Ecto neural progenitor cell (in vitro differentiated cells): ENCODE measurements at regions not wholly inside any gene's neighbourhood (a gene's known extent, or its start where the extent isn't known, plus 50 kb on each side); places are given as distances from the start of the nearest gene placed in this dataset.
"Not testable (repeated sequence)": the region's sequence is repeated elsewhere in the genome, so short reads cannot be mapped to it uniquely, and the experiment has no call there.

Experiments used
- DNase-seq: peaks from one replicate; pipeline ENCODE4 v3.0.0-alpha.2; 2018; ENCODE audit warnings: low spot score

DNA sequence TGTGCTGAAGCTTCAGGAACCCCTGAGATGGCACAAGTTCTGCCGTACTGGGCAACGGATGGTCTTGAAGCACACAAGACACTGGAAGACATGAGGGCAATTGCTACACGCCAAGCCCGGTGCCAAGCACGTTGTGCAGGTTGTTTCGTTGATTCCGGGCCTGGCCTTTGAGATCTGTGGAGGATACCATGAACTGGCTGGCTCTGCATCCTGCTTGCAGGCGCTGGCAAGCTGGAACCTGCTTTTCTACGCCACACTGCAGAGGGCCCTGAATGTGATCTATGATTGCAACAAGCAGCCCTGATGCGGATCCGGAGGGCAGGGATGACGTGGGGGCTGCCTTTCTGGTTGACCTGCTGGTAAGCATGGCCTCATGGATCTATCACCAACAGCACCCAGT lies 262.5 kb upstream of the ATP10A start:
- no peak for DNase-seq

DNA sequence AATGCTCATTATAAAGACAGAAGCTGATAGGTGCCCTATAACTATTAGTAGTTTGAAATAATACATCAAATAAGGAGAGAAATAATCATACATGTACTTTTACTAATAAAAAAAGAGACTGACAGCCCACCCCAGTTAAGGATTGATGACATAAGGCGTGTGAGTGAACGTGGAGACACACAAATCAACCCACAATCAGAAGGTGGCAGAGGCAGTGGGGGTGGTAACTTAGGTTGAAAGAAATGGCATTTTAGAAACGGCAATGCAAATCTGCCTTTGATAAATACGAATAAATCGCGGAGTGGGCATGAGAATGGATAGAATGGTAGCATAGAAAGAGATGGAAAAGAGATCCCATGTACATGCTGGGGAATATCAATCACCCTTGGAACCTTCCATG lies 256.2 kb upstream of the ATP10A start:
- no peak for DNase-seq

DNA sequence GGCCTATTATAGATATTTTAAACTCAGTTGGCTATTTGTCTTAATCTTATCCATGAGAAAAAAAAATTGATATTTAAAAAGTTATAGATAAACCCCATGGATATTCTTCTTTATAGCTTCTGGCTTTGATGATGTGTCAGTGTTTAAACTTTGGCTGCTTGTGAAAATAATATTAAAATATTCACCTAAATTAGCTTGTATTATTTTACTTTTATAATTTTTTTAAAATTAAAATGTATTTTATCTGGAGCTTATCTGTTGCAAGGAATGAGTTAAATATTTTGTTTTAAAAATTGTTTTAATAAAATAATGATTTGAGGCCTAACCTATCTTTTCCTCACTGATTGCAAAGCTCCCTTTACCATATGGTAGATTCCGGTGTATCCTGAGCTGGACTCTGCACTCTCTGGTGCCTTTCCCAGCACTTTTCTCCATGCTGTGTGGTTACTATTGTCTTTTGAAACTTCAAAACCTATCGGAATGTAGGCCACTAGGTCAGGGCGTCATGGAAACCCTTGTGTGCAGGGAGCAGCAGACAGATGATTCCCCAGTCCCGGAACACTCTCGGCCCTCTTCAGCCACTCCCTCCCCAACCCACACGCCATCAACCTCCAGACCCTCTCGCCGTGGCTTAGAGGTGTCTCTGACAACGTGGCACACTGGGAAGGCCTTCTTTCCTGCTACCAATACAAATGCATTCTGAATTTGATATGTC lies 252.3 kb upstream of the ATP10A start:
- DNase-seq, result no peak

DNA sequence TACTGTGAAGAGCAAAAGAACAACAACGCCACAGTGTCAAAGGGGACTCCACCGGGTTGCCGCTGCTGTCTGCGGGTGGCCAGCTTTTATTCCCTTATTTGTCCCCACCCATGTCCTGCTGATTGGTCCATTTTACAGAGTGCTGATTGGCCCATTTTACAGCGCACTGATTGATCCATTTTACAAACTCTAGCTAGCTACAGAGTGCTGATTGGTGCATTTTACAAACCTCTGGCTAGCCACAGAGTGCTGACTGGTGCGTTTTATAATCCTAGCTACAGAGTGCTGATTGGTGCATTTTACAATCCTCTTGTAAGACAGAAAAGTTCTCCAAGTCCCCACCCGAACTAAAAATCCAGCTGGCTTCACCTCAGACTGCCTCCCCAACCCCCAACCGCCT lies 251.0 kb upstream of the ATP10A start:
- DNase-seq, result not testable (repeated sequence)

DNA sequence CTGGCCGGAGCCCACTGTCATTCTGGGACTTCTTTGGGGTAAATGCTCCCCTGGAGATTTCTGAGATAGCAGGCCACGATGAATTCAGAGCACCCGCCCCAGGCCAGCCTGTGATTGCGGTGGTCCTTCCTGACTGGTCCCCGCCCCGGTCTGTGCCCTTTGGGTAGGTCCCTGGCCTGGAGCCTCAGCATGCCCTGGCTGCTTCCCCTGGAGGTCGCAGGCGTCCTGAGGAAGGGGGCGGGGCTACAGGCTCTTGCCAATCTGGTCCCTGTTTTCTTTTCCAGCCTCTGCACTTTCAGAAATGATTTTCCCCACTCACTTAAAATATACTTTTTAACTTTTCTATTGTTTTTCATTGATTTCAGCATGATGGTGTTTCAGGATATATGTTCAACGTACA lies 250.2 kb upstream of the ATP10A start:
- no peak for DNase-seq

DNA sequence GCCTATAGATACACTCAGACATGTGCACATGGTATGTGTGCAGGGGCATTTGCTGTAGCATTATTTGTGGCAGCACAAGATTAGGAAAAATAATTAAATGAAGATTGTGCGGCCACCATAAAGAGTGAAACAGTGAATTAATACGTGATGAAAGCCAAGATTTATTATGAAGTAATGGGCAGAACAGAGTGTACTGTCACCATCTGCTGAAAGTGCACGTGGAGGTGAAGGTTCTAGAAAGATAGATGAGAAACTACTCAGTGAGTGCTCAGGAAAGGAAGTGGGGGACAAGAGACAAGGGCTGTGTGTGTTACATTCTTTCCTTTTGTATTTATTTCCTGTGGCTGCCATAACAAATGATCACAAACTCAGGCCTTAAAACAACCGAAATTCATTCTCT lies 246.1 kb upstream of the ATP10A start:
- no peak for DNase-seq

DNA sequence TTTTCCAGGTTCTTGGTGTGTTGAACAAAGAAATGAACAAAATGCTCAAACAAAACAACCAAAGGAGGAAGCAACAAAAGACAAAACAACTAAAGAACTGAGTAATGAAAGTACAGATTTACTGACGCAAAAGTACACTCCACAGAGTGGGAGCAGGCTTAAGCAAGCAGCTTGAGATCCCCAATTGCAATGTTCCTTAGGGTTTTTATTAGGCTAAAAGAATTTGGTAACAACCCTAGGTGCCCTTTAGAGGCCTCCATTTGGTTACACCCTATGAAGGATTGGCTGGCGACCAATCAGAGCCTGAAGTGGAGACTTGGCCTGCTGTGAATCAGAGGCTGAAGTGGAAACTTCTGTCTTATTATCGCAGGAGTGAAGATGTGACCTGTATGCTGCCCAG lies 243.4 kb upstream of the ATP10A start:
- DNase-seq, result no peak

DNA sequence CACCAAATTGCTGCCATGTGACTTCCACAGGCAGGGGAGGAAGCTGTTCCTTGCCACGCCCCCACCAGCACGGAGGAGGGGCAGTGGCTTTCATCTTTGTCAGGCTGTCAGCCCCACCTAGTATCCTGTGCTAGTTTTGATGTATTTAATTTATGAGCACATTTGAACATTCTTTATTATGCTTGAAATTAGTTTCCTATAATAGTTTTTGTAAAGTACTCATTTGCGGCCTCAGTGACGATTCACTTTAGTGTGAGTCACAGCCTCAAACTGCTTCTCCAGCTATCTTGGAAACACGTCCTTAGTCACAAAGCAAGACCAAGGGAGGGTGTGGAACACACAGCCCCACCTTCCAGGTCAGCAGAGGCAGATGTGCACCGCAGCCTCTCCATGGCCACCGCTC lies 239.9 kb upstream of the ATP10A start:
- DNase-seq, result no peak

DNA sequence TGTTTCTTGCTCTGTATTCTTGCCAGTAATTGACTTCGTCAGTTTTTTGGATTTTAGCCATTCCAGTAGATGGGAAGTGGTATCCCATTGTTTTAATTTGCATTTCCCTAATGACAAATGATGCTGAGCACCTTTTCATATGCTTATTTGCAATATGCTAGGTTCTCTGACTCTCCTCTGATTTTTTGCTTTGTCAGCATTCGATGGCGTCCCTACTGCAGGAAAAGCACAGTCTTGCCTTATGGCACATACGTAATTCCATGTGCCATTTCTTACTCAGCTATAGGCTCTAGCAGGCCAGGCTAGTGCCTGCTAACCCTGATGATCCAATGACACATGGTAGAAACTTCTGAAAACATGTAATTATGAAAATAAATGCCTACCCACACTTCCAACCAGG lies 239.2 kb upstream of the ATP10A start:
- DNase-seq, result no peak

DNA sequence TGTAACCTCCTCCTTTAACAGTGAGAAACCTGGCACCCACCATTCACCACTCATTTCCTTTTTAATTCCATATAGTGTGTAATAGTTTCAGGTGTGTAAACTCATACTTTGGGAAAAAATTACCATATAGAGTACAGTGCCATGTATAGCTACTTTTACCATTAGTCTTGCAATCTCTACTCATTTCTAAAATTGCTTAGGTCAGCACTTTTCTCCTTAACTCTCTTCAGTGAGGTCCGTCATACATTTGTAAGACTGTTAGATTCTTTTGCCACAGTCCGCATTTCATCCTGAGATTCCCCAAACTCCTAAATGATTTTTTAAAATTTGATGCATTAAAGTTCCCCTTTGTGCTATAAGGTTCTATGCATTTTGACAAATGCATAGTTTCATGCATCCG lies 238.3 kb upstream of the ATP10A start:
- DNase-seq, result no peak

DNA sequence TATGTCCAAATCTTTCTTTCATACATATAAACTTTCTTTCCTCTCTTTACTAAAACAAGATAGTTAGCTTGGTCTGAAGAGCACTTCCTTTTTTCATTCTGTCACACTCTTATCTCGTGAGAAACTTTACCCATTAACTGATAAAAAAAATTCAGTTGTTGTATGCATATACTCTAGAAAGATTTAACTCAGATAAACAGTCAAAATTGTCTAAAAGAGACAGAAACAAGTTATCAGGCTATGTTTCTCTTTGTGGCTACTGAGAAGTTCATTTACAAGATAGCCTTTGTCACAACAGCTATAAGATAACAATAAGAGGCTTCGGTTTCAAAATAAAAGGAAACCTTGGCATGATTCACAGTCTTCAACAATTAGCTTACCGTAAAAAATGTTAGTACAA lies 235.7 kb upstream of the ATP10A start:
- no peak for DNase-seq

DNA sequence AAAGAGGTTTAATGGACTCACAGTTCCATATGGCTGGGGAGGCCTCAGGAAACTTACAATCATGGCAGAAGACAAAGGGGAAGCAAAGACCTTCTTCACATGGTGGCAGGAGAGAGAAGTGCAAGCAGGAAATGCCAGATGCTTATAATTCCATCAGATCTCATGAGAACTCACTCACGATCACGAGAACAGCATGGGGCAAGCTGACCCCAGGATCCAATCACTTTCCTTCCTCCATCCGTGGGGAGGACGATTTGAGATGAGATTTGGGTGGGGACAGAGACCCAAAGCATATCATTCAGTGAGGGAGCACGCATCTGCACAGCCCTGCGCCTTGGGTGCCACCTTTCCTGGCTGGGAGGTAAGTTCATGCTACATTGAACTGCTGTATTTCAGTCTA lies 234.1 kb upstream of the ATP10A start:
- no peak for DNase-seq

DNA sequence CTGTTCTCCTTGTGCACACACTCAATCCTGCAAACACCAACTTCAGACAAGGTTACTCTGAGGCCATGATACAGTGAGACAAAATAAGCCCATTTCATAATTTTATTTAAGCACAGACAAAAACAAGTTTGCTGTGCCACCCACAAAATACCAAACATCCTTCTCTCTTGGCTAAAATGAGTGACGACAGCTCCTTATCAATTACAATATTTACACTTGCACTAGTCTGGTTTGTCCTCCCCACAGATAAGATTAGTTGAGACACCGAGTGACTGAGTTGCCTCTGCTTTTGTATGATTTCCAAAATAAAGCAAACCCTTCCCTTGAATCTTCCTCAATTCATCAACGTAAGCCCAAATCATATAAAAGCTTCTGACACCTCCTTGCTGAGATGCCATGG lies 233.5 kb upstream of the ATP10A start:
- no peak for DNase-seq

DNA sequence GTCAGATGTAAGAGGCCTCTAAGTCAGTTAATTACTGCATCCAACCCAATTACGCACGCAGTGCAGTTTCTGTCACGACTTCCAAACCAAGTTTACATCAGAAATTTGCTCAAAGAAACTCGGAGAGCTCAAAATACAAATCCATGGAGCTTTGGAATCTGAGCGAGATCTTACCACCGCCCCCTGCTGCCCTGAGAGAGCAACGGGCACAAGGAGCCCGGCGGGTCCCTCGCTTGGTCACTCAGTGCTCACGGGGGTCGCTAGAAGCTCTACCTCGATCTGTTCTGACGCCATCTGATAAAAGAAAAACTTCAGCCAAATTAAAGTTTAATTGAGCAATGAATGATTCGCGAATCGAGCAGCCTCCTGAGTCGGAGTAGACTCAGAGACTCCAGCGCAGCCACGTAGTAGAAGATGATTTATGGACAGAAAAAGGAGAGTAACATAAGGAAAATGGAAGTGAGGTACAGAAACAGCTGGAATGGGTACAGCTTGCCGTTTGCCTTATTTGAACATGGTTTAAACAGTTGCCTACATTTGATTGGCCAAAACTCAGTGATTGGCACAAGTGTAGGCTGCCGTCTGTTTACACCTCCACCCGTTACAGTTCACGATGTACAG lies 232.7 kb upstream of the ATP10A start:
- DNase-seq, result peak; percentile 59

DNA sequence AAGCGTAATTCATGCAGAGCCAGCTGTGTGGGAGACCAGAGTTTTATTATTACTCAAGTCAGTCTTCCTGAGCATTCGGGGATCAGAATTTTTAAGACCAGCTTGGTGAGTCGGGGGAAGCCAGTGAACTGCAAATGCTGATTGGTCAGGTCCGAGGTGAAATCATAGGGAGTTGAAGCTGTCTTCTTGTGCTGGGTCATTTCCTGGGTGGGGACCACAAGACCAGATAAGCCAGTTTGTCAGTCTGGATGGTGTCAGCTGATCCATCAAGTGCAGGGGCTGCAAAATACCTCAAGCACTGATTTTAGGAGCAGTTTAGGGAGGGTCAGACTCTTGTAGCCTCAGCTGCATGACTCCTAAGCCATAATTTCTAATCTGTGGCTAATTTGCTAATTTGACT lies 228.1 kb upstream of the ATP10A start:
- DNase-seq, result no peak

DNA sequence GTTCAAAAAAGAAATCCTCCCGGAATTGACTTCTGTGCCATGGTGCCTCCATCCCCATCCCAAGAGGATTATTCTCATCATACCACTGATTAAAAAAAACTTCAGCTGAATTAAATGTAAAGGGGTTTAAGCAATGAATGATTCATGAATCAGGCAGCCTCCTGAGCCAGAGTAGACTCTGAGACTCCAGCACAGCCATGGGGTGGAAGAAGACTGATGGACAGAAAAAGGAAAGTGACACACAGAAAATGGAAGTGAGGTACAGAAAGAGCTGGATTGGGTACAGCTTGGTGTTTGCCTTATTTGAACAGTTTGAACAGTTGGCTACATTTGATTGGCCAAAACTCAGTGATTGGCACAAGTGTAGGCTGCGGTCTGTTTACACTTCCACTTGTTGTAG lies 224.8 kb upstream of the ATP10A start:
- DNase-seq, result no peak

DNA sequence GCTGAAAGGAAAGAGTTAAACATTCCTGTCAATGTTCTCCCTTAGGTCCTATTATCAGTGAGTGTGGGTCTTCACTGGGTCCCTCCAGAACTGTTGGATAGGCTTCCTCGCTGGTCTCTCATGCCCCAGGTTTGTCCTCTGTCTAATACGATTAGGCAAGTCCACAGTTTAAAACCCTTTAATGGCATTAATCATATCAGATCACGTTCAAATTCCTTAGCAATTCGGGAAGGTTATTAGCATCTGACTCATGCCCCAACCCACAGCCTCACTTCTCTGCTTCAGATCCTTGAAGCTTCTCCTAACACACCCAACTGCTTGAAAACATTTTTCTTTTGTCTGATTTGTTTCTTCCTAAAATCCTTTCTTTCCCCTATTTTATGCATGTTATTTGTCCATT lies 224.3 kb upstream of the ATP10A start:
- DNase-seq, result no peak

DNA sequence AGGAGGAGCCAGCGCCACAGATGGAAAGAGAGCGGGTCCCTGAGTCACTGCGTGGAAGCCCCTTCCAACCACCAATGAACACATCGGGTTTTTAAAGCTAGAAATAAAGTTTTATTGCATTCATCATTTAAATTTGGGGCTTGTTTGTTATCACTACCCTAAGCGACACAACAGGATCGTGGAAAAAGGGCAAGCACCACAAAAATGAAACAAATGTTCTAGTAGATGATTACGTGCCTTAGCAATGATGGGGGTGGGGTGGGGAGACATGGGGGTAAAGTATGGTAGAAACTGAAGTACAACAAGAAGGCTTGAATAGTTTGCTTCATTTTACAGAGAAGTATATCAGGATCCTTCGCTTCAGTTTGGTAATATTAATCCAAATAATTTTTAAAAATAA lies 221.6 kb upstream of the ATP10A start:
- DNase-seq, result no peak

DNA sequence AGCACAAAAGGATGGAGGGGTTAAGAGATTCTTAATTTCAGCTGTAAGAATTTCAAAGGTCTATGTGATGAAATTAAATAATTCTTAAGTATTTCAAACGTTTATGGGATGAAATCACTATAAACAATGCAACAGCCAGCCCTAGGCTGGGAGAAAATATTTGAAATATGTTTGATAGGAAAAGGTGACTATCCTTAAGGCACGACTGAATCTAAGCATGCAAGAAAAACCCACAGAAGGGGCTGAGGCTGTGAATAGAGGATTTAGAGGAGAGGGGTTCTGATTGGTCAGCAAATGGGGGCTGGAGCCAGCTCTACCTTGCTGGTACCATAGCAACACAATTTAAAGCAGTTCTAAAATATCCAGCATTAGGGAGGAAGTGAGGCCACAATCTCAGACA lies 220.8 kb upstream of the ATP10A start:
- DNase-seq, result no peak

DNA sequence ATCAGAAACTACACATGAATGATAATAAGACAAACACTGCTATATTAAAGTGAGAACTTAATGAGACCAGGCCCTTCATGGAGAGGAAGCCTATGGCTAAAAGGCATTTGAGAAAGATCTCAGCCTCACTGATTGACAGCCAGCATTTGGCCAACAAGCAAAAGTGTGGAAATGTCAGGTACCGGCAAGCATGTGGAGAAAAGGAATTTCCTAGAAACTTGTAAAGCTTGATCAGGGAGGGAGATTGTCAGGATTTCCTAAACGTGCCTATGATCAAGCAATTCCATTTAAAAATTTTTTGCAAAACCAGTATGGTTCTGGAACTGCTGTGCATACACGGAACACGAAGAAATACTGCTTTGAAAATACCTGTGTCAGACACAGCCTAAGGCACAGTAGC lies 220.3 kb upstream of the ATP10A start:
- DNase-seq, result no peak

DNA sequence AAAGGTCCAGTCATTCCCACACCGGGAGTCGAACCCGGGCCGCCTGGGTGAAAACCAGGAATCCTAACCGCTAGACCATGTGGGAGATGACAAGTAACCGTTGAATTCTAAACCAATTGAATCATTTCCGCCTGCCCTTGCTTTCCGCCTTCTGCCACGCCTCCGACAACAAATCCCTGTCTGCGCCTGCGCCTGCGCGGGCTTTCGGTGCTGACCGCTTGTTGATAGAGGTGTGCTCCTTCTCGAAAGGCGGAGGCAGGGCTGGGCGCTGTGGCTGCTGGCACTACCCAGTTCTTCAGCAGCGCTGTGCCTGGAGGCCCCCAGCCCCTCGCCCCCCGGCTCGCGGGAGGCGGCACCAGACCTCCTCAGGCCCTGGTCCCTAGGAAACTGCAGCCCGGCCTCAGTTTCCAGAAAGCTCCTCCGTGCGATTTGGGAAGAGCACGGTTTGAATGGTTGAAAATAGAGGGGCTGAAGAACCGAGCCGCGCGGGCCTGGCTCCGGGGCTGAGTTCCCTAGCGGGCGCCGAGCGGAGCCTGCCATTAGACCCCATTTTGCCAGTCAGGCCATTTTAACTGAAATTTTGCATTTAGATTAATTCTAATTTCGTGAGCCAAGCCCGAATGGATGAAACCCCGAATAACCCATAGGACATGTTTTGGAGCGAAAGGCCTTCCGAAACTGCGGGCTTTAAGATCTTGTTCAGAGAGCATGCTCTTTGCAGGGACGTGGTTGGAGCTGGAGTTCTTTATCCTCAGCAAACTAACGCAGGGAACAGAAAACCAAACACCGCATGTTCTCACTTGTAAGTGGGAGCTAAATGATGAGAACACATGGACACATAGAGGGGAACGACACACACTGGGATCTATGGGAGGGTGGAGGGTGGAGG lies 219.3 kb upstream of the ATP10A start:
- DNase-seq, result peak; percentile 98

DNA sequence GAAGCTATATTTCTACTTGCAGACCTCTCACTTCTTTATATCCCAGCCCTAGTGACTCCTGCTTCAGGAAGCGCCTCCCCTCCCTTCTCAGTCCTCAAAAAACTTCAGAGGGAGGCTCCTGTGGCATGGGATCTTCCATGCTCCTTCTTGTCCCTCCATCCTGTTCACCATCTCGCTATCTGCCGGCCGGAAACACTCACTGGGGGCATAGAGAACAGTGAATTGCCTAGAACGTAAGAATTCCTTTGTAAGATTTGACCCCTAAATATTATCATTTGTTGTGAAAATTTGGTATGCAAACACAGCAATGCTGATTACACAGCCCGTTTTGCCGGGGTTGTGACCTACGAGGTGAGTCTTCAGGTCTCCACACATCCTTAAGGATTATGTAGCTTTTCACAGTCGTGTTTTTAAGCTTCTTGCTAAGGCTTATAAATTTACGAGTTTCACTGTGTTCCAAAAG lies 218.7 kb upstream of the ATP10A start:
- no peak for DNase-seq

DNA sequence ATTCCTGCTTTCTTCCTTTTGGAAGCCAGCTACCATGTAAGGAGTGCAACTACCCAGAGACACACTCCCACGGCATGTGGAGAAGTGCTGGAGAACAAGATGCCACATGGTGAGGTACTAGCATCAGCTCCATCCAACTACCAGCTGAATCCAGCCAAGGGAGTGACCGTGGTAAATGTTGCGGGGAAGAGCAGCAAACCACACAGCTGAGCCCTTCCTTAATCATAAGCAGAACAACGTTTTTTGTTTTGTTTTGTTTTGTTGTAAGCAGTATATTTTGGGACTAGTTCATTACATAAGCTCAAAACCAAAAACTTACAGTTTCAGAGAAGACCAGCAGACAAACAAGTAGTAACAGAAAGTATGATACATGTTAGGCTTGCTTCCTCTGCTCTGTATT lies 212.6 kb upstream of the ATP10A start:
- DNase-seq, result no peak
